ENCODE measurements at regions not wholly inside any gene's neighbourhood (a gene's known extent, or its start where the extent isn't known, plus 50 kb on each side); places are given as distances from the start of the nearest gene placed in this dataset.

- no peak overlapping the region for H3K27ac ChIP-seq
- H3K36me3 ChIP-seq: no peaks in the 10 kb centered on the region
- H3K27me3 ChIP-seq (replicated peaks; ENCODE audit: insufficient read depth): no peaks in the 10 kb centered on the region
- no peak for TF ChIP-seq CTCF (IDR thresholded peaks at IDR 0.05)
- no peak overlapping the region for H3K4me3 ChIP-seq
- DNase-seq (ENCODE audit: low spot score) (no peak), ATAC-seq (ENCODE audit: insufficient number of reproducible peaks, low FRiP score, low read depth) (no peak)
- no peaks in the 10 kb centered on the region for H3K9me3 ChIP-seq
- peaks cover 7 to 8% of the 10 kb centered on the region in 2 donors for H3K4me1 ChIP-seq (ENCODE audit: control insufficient read depth in 1 of 2, low read depth in 2 of 2)
These were observed 141.5 kb upstream of the ADAMTS9 start for GRCh38 chr3:64829331-64829730.

DNA sequence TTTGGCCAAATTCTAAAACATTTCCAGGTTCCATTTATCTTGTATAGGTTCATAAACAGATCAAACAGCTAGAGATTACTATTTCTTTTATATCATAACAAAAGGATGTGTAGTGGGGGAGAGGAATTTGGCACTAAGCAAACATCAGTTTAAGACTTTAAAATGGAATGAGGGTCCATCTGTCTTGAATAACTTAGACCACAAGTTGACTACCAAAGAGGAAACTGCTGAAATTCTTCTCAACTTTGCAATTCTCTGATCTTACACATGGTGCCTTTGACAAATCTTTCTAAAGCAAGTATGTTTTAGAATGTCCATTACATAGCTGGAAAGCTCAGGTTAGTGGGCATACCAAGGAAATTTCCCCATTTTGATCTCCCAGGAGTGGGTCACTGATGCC is 140.5 kb upstream of the ADAMTS9 start:
- Histone ChIP-seq H3K4me3 (no peak overlapping the region), H3K9me3 (no peaks in the 10 kb centered on the region), H3K27me3 (replicated peaks; ENCODE audit: insufficient read depth) (no peaks in the 10 kb centered on the region), H3K27ac (no peak overlapping the region), H3K4me1 (ENCODE audit: control insufficient read depth in 1 of 2, low read depth in 2 of 2) (peaks cover 7 to 12% of the 10 kb centered on the region in 2 donors), H3K36me3 (no peaks in the 10 kb centered on the region)
- DNase-seq (ENCODE audit: low spot score) (no peak), ATAC-seq (ENCODE audit: insufficient number of reproducible peaks, low FRiP score, low read depth) (no peak)
- TF ChIP-seq CTCF (IDR thresholded peaks at IDR 0.05): no peak

- H3K4me3 ChIP-seq: no peak overlapping the region
- no peak for DNase-seq (ENCODE audit: low spot score)
- H3K27me3 ChIP-seq (replicated peaks; ENCODE audit: insufficient read depth): no peaks in the 10 kb centered on the region
- no peak for TF ChIP-seq CTCF (IDR thresholded peaks at IDR 0.05)
- no peaks in the 10 kb centered on the region for H3K9me3 ChIP-seq
- no peak for ATAC-seq (ENCODE audit: insufficient number of reproducible peaks, low FRiP score, low read depth)
- peaks cover 15 to 20% of the 10 kb centered on the region in 2 donors for H3K4me1 ChIP-seq (ENCODE audit: control insufficient read depth in 1 of 2, low read depth in 2 of 2)
- H3K27ac ChIP-seq: no peak overlapping the region
- H3K36me3 ChIP-seq: no peaks in the 10 kb centered on the region
These were observed 139.6 kb upstream of the ADAMTS9 start for GRCh38 chr3:64827431-64827830.

GRCh38 chr3:64827019-64827418 is 139.2 kb upstream of the ADAMTS9 start:
- H3K36me3 ChIP-seq: no peaks in the 10 kb centered on the region
- TF ChIP-seq CTCF (IDR thresholded peaks at IDR 0.05): no peak
- no peaks in the 10 kb centered on the region for H3K27me3 ChIP-seq (replicated peaks; ENCODE audit: insufficient read depth)
- H3K4me3 ChIP-seq: no peak overlapping the region
- H3K9me3 ChIP-seq: no peaks in the 10 kb centered on the region
- no peak for DNase-seq (ENCODE audit: low spot score)
- ATAC-seq (ENCODE audit: insufficient number of reproducible peaks, low FRiP score, low read depth): no peak
- H3K27ac ChIP-seq: no peak overlapping the region
- H3K4me1 ChIP-seq (ENCODE audit: control insufficient read depth in 1 of 2, low read depth in 2 of 2): peaks cover 19 to 23% of the 10 kb centered on the region in 2 donors

DNA sequence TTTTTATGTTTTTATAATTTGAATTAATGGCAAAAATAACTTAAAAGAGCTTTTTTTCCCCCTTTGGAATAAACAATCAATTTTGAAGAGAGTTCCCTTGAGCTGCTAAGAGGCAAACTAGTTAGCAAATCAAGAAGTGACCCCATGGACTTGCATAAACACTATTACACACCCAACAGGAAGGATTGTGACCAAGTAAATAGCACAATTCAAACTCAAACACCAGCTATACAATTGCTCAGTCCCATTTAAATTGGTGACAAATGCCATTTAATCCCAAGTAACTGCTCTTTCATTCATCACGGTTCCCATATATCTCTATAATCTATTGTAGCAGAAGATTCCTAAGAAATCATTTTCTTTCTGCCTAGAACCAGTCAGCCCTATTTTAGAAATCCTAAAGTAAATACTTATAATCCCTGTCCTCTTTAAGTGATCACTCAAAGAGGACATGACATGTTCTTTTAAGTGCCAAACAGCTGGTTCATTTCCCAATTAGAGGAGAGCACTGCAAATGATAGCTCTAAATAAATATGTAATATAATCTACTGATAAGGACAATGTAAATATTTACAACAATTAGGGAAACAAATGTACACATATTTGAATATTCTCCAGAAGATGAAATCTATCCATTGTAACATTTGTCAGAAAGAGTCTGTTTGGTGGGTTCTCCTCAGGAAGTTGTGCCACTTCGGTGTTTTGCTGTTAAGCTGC is 137.8 kb upstream of the ADAMTS9 start:
- no peak for TF ChIP-seq CTCF (IDR thresholded peaks at IDR 0.05)
- Histone ChIP-seq H3K27ac (no peak overlapping the region), H3K9me3 (no peaks in the 10 kb centered on the region), H3K4me3 (no peak overlapping the region), H3K4me1 (ENCODE audit: control insufficient read depth in 1 of 2, low read depth in 2 of 2) (peaks cover 29 to 30% of the 10 kb centered on the region in 2 donors), H3K27me3 (replicated peaks; ENCODE audit: insufficient read depth) (no peaks in the 10 kb centered on the region), H3K36me3 (no peaks in the 10 kb centered on the region)
- no peak for DNase-seq (ENCODE audit: low spot score)
- ATAC-seq (ENCODE audit: insufficient number of reproducible peaks, low FRiP score, low read depth): no peak

Data from thoracic aorta (tissue), 2 donors.